Adrenal gland (tissue), 9 donors: ENCODE measurements at regions not wholly inside any gene's neighbourhood (a gene's known extent, or its start where the extent isn't known, plus 50 kb on each side); places are given as distances from the start of the nearest gene placed in this dataset.

Experiments
- DNase-seq, 7 donors: peaks; one replicate each; pipeline ENCODE4 v3.0.0-alpha.2; 2019 to 2020
- H3K27ac ChIP-seq, 5 donors: fragments of 200-600 bp; sonication (generic) in 4 of 5; 1 replicate in 3 of 5; 2 replicates in 2 of 5; pipeline versions ENCODE4 v1.5.1 to v1.8.0; 2016 to 2020; ENCODE audit warnings: mild to moderate bottlenecking in 1 of 5
- H3K27me3 ChIP-seq: fragments of 200-600 bp; 2 replicates; pipeline ENCODE4 v1.8.0; 2021
- H3K36me3 ChIP-seq, 2 donors: fragments of 200-600 bp; replicated peaks in 1 of 2; 1 replicate in 1 of 2; 2 replicates in 1 of 2; pipeline versions ENCODE4 v1.5.1 to v1.8.0; 2018 to 2022
- H3K4me1 ChIP-seq, 2 donors: fragments of 200-600 bp; replicated peaks in 1 of 2; 1 replicate in 1 of 2; 2 replicates in 1 of 2; pipeline versions ENCODE4 v1.5.1 to v1.8.0; 2018 to 2021
- H3K4me3 ChIP-seq, 4 donors: fragments of 200-600 bp; sonication (generic) in 3 of 4; one replicate each; pipeline ENCODE4 v1.5.1; 2016 to 2018
- H3K9me3 ChIP-seq, 3 donors: fragments of 200-600 bp; sonication (generic) in 1 of 3; replicated peaks in 1 of 3; 1 replicate in 2 of 3; 2 replicates in 1 of 3; pipeline versions ENCODE4 v1.5.1 to v1.8.0; 2016 to 2021
- CTCF ChIP-seq, 6 experiments: fragments of 450-650 bp in 4 of 6; fragments of 200-600 bp in 2 of 6; sonication (generic) in 1 of 6; IDR thresholded peaks; 1 replicate in 5 of 6; 2 replicates in 1 of 6; pipeline versions ENCODE4 v1.5.1 to v1.8.0; 2016 to 2021; ENCODE audit warnings: antibody characterized with exemption in 6 of 6, mild to moderate bottlenecking in 2 of 6, moderate library complexity in 1 of 6
- POLR2A ChIP-seq, 2 donors: fragments of 450-650 bp; IDR thresholded peaks; one replicate each; pipeline ENCODE4 v1.6.1; 2017; ENCODE audit warnings: antibody characterized with exemption in 2 of 2, mild to moderate bottlenecking in 2 of 2, moderate library complexity in 1 of 2
- WGBS, 4 donors: extraction: QIAGEN DNeasy Blood & Tissue Kit in 2 of 4; methylation state at CpG; one replicate each; pipeline versions ENCODE4 v1.1.5 to v1.1.7; 2013 to 2017; 5-methylcytosine and 5-hydroxymethylcytosine counted together
- intact Hi-C, 2 donors: fragments of 100-400 bp; cut with DNase I; formaldehyde crosslinking; loops; one replicate each; pipeline versions ENCODE4 v1.14.1 to v1.15.0; 2022 to 2023
- donor health status: healthy with polysubstance abuse.
- donor health status: Bipolar disorder and iron deficiency.
- donor health status: DM: yes; HTN: yes; CAD: no.
- donor health status: DM: no; HTN: no; CAD: no.
- donor health status: DM: no; HTN: no; CAD: no.

GRCh38 chr11:40027720-40028119, 1431.7 kb downstream of the LRRC4C start:
- Histone ChIP-seq H3K4me3 (no peak overlapping the region), H3K27me3 (no peaks in the 10 kb centered on the region), H3K4me1 (no peaks in the 10 kb centered on the region), H3K27ac (no peak overlapping the region), H3K36me3 (no peaks in the 10 kb centered on the region), H3K9me3 (no peaks in the 10 kb centered on the region)
- DNase-seq = no peak
- no peak for TF ChIP-seq POLR2A (IDR thresholded peaks at IDR 0.05)
- TF ChIP-seq CTCF (IDR thresholded peaks at IDR 0.05) = no peak
- WGBS, 4 donors = 80 to 88% (median 83%) methylated on average over 5 of the region's 5 CpGs
- intact Hi-C loops = no loop called here

- intact Hi-C loops = no loop called here
- Histone ChIP-seq H3K27ac (no peak overlapping the region), H3K4me3 (no peak overlapping the region), H3K4me1 (no peaks in the 10 kb centered on the region), H3K9me3 (no peaks in the 10 kb centered on the region), H3K27me3 (no peaks in the 10 kb centered on the region), H3K36me3 (no peaks in the 10 kb centered on the region)
- no peak for DNase-seq
- TF ChIP-seq CTCF (IDR thresholded peaks at IDR 0.05) = no peak
- no peak for TF ChIP-seq POLR2A (IDR thresholded peaks at IDR 0.05)
Observed at GRCh38 chr11:40023724-40024123, 1435.7 kb downstream of the LRRC4C start.

GRCh38 chr11:40010011-40010410, 1449.4 kb downstream of the LRRC4C start:
- H3K27me3 ChIP-seq = no peaks in the 10 kb centered on the region
- no peak overlapping the region for H3K4me3 ChIP-seq
- no peak for TF ChIP-seq POLR2A (IDR thresholded peaks at IDR 0.05)
- TF ChIP-seq CTCF (IDR thresholded peaks at IDR 0.05) = no peak
- no peaks in the 10 kb centered on the region for H3K36me3 ChIP-seq
- no peaks in the 10 kb centered on the region for H3K4me1 ChIP-seq
- no peak for DNase-seq
- 68 to 77% (median 75%) methylated on average over 3 of the region's 3 CpGs for WGBS, 4 donors
- no peak overlapping the region for H3K27ac ChIP-seq
- intact Hi-C loops = no loop called here
- H3K9me3 ChIP-seq = no peaks in the 10 kb centered on the region

- intact Hi-C loops = no loop called here
- no peaks in the 10 kb centered on the region for H3K9me3 ChIP-seq
- H3K36me3 ChIP-seq = no peaks in the 10 kb centered on the region
- H3K27ac ChIP-seq = no peak overlapping the region
- TF ChIP-seq POLR2A (IDR thresholded peaks at IDR 0.05) (no peak), CTCF (IDR thresholded peaks at IDR 0.05) (no peak)
- H3K4me3 ChIP-seq = no peak overlapping the region
- H3K4me1 ChIP-seq = no peaks in the 10 kb centered on the region
- no peaks in the 10 kb centered on the region for H3K27me3 ChIP-seq
- 75 to 86% (median 84%) methylated on average over 2 of the region's 2 CpGs for WGBS, 4 donors
- no peak for DNase-seq
Observed at GRCh38 chr11:39992551-39992950, 1466.9 kb downstream of the LRRC4C start.
